Glomerular visceral epithelial cell (primary cell): ENCODE measurements at regions not wholly inside any gene's neighbourhood (a gene's known extent, or its start where the extent isn't known, plus 50 kb on each side); places are given as distances from the start of the nearest gene placed in this dataset.

ENCODE experiments used
- DNase-seq: peaks from one replicate; pipeline ENCODE4 v3.0.0-alpha.2; 2016; ENCODE audit errors: extremely low spot score

DNA sequence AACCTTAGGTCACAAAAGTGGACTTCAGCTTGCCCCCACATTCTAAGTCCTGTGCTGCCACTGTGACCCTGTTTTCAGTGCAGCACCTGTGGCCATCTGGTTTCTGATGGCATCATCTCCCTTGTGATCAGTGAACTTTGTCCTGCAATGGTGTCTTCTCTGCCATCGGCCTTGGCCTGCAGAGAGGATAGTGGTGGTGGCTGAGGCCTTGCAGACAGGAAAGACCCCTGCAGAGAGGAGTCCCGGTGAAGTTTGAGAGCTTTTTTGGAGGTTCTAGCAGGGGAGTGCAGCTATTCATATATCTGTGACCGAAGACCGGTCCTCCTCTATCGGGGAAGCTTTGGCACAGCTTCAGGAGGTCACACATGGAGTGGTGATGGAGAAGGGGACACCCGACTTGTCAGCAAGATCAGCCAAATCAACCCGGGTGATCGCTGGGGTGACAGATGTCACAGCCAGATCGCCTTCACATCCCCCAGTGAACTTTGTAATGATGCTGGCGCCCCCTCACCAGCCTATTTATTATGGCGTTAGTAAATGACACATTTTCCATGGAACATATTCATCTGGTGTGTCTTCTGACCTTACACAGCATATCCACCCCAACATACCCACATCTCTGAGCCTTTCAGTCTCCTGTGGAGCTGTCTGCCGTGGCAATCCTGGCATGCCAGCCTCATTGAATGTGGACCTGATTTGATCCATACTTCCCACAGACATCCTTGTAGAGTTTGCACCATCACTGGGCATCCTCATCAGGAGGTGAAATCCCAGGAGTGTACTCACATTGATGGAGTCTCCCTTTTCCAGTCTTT, 136.1 kb downstream of the PAPOLA start:
- no peak for DNase-seq

- no peak for DNase-seq
These were observed 137.4 kb downstream of the PAPOLA start for GRCh38 chr14:96639550-96639949.

GRCh38 chr14:96648506-96649326, 146.5 kb downstream of the PAPOLA start:
- DNase-seq, result no peak

DNA sequence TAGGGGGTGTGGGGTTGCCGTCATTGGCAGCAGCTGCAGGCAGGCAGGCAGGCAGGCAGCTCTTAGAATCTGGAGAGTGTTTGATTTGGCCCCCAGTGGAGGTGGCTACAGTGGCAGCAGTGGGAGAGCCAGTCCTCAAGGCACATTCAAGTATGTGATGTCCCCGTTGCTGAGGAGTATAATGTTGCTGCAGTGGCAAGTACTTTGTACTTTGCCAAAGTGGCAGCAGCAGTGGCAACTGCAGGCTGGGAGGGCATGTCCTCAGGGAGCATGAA, 147.1 kb downstream of the PAPOLA start:
- DNase-seq, result no peak

DNA sequence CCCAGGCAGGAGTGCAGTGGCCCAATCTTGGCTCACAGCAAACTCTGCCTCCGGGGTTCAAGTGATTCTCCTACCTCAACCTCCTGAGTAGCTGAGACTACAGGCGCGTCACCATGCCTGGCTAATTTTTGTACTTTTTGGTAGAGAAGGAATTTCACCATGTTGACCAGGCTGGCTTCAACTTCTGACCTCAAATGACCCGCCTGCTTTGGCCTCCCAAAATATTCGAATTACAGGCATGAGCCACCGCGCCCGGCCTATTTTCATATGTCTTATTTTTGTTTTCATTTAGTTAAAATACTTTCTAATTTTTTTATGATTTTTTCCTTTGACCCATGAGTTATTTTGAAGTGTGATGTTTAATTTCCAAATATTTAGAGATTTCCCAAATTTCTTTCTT, 143.6 kb upstream of the VRK1 start:
- no peak for DNase-seq

DNA sequence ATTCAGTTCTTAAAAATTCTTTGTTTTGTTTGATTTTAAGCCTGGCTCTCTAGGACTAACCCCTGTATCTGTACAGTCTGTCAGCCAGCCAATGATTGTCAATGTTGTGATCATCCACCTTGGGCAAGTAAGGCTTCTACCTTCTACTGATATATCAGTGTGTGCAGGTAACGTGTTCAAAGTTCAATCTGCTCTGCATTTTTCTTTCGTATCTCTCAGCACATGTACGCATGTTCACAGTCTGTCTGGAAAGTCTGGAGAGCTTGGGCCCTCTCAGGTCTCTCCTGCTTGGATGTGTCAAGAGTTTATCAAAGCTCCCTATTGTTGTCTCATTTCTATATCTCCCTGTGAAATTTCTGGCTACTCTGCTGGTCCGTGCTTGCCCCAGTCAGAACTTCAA, 138.6 kb upstream of the VRK1 start:
- no peak for DNase-seq

DNA sequence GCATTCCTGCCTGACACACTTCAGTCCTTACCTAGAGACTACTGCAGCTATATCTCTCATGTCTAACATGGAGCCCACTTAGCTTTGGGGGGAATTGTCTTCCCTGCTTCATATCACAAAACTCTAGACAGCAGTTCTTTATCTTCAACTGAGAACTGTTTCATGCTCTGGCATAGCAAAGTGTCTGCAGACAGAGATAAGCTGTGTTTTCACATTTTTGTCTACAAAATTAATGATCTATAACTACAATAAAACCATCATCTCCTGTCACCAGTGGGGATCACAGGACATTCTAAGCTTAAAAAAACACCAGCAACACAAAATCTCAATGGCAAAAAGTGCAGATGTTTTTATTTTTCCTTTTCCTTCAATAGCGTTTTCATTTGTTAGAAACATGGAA, 137.1 kb upstream of the VRK1 start:
- no peak for DNase-seq

DNA sequence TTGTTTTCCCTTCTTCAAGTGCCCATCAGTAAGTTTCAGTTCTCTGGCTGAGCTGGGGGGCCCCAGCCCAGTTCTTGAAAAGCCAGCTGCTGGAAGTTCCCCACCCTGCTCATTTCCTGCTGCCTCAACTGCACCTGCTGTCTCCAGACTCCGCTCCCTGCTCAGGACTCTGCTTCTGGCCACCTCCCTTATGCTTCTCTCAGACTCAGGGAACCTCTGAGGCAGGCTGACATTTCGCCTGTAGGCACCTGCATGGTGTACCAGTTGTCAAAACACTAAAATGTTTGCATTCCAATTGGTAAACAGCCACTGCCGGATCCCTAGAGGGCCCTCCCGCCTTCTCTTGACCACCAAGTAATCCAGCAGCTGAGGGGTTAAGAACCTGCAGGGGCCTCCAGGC, 136.5 kb upstream of the VRK1 start:
- DNase-seq, result no peak

GRCh38 chr14:96661244-96661969, 135.8 kb upstream of the VRK1 start:
- DNase-seq, result no peak

DNA sequence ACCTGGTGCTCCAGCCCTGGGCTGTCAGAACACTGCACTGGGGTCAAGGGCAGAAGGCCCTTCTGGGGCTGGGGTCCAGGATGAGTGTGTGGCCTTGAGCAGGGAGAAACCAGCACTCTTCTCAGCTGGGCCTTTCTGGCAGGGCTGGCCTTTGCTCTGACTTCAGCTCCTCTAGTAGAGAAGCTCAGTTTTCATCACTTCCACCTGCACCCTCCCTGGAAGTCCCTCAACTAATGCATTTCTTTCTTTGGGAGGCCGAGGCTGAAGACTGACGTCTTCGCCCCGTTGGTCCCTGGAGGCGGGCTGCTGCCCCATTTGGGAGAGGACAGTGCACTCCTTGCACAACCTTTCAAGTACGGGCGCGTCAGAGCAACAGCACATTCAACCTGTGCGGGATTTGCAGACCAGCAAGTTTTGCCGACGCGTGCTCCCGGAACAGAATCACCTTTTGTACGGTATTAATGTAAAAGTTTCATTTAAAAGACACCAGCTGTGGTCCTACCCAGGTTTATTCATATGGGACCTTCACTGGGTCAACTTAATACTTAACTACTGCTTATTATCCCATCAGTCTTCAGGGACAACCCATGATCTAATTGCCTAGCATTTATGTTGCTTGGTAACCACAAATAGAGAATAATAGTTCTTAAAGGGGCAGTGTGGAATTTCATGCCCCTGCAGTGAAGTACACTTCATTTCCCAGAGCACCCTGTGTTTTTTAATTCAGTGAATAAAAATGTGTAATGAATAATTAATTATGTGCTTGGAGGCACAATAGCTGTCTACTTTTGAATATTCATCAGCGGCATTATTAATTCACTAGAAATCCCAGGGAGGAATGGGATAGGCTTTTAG, 134.8 kb upstream of the VRK1 start:
- DNase-seq, result no peak

- no peak for DNase-seq
These were observed 134.1 kb upstream of the VRK1 start for GRCh38 chr14:96663076-96663475.

DNA sequence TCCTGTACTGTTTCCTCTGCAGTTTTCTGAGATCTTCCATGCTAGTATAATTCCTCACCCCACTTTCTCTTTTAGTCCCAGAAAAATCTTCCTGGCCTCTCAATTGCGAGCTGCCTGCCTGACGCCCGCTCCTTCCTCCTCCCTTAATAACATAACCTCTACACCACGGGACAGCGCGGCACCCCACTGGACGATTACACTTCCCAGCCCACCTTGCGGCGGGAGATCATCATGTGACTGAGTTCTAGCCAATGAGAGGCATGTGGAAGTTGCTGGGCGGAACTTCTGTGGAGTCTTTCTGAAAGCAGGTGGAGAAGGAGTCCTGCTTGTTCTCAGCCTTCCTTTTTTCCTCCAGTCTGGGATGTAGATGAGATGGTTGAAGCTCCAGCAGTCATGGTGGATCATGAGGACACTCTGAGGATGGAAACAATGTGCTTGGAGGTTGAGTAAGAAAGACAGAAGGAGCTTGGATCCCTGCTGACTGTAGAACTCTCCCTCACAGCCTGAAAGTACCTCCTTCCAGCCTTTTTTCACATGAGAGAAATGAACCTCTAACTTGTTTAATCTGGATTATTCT, 133.6 kb upstream of the VRK1 start:
- DNase-seq, result no peak

DNA sequence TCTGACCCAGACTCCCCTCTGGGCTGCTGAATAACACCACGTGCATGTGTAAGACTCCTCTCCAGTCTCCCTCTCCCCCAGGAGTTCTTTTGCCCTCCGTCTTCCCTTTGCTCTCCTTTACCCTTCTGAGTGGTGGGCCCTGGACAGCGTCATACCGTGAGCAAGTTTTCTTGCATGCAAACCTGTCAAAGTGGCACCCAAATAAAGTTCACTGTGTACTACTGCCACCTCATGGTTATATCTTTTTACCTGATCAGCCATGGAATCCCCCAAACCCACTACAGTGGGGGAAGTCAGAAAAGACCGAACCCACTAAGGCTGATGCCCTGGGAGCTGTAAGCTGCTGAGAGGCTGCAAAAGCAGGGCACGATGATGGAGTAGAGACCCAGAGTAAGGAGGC, 131.1 kb upstream of the VRK1 start:
- DNase-seq, result no peak

DNA sequence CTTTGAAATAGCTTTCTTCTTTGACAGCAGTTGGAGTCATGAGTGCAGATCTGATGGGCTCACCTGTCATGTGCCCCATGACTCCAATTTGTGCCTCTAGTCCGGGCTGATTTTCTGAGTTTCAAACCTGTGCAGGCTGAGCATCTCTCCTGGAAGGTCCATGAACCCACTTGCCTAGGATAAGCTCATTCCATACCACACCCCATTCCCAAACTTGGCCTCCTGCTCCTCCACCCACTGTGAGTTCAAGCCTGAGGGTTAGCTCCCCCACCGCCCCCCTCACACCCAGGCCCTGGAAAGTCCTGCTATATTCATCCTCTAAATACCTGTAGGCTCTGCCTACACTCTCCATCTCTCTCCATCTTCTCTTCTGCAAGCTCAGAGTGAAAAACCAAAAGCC, 126.8 kb upstream of the VRK1 start:
- DNase-seq, result no peak

- no peak for DNase-seq
These were observed 126.0 kb upstream of the VRK1 start for GRCh38 chr14:96671218-96671617.

GRCh38 chr14:96673706-96674105, 123.5 kb upstream of the VRK1 start:
- DNase-seq, result no peak

DNA sequence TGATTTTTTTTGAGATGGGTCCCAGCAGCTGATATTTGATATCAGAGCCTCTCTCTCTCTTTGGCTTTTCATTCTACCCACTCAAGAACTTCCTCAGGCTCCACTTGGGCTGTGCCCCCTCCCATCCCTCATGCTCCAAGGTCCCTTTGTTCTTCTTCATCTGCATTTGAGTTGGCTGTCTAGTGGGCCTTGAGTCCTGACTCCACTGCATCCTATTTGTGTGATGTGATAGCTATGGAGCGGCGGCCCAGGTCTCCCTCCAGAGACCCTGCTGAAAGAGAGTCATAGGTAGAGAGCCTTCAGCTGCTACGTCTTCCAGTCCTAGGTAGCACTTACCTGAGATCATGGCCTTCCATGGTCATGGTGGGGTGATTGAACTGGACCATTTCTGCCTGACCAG, 123.1 kb upstream of the VRK1 start:
- no peak for DNase-seq

- DNase-seq, result no peak
These were observed 121.0 kb upstream of the VRK1 start for GRCh38 chr14:96676166-96676565.

DNA sequence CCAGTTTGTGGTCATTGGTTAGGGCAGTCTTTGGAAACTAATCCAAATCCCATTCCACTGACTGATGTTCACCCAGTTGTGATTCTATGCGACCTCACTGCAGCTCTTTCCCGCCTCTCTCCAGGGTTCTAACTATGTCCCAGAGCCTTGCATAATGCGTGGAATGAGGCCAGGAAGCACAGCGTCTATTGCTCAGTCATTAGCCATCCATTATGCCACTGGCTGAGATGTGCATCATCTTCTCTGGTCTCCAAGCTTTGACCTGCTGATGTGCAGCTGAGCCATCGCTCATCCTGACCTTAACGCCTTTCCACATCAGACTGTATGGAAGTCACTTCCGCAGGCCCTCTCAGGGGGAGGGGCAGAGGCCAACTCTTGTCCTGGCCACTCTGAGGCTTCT, 115.4 kb upstream of the VRK1 start:
- no peak for DNase-seq

GRCh38 chr14:96682401-96682800, 114.8 kb upstream of the VRK1 start:
- no peak for DNase-seq

- no peak for DNase-seq
These were observed 113.5 kb upstream of the VRK1 start for GRCh38 chr14:96683562-96684289.
